ENCODE measurements at regions not wholly inside any gene's neighbourhood (a gene's known extent, or its start where the extent isn't known, plus 50 kb on each side); places are given as distances from the start of the nearest gene placed in this dataset.

- TF ChIP-seq CTCF (IDR thresholded peaks at IDR 0.05; ENCODE audit: insufficient read depth, low read depth, low read length) = no peak
- no peak for TF ChIP-seq EZH2 (IDR thresholded peaks at IDR 0.05; ENCODE audit: insufficient read depth, low read length)
These were observed 306.5 kb downstream of the IL20RB start for GRCh38 chr3:137264071-137264820.
